ENCODE measurements at regions not wholly inside any gene's neighbourhood (a gene's known extent, or its start where the extent isn't known, plus 50 kb on each side); places are given as distances from the start of the nearest gene placed in this dataset.

DNA sequence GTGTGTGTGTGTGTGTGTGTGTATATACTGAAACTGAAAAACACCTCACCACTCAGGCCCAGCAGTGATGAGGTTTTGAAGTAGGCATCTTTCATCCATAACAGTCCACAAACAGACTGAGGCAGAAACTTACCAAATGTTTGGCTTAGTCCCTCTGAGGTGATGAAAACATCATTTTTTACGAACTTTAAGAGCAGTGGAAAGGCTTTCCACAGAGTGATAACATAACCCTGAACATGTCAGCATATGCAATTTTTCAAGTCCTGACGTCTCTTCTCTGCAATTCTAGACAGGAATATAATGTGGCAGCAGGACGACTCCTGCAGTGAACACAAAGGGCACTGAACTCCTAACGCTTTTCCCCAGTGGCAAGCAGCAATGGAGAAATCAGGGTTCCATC, 247.0 kb upstream of the THBS1 start:
- no peak for DNase-seq (ENCODE audit: low read depth, low spot score)

DNA sequence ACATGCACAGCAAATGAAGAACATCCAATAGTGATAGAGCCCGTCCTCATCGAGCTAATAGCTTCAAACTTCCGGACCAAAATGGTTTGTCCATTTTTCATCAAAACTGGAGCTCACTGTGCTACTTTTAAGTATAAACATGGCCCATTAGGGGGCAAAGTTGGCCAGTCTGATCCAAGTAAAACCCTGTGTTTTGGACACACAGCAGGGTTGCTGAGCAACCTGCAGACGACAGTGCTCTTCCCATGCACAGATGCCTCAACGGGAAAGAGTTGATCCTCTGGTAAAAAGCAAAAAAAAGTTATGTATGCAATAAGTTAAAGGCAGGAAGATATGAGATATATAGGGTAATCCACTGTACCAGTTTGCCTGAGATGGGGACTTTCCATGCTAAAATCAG, 244.0 kb upstream of the THBS1 start:
- no peak for DNase-seq (ENCODE audit: low read depth, low spot score)

DNA sequence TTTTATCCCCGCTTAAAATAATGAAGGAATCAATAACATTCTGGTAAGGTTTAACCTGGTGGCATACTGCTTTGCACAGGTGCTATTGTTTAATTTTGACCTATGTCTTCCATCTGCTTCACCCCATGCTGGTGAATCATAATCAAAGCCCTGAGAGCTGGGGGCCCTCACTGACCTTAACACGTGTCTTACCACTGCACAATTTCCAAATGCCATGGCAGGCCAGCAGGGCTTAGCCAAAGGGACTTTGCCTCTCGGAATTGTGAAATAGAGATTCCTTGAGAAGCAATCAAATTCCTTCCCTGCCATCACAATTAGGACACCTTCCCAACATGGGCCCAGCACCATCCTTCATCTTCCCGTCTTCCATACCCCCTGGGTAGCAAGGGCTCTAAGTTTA, 242.6 kb upstream of the THBS1 start:
- no peak for DNase-seq (ENCODE audit: low read depth, low spot score)

GRCh38 chr15:39340903-39341645, 239.8 kb upstream of the THBS1 start:
- no peak for DNase-seq (ENCODE audit: low read depth, low spot score)

DNA sequence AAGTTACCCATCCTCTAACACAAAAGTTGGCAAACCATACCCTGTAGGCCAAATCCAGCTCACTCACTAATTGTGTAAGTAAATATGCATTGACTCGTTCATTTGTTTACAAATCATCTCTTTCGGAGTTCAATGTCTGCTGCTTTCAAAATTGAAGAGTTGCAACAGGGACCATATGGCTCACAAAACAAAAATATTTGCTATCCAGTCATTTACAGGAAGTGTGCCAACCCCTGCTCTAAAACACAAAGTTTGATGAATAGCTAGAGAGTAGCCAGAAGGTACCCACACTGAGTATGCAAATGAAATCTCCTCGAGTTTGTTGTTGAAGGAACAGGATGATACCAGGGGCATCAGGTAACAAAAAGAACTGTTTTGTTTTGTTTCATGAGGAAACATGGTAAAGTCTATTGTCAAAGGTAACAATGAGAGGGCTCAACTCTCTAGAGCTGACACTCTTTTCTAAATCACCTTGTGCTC, 236.2 kb upstream of the THBS1 start:
- DNase-seq (ENCODE audit: low read depth, low spot score): no peak

DNA sequence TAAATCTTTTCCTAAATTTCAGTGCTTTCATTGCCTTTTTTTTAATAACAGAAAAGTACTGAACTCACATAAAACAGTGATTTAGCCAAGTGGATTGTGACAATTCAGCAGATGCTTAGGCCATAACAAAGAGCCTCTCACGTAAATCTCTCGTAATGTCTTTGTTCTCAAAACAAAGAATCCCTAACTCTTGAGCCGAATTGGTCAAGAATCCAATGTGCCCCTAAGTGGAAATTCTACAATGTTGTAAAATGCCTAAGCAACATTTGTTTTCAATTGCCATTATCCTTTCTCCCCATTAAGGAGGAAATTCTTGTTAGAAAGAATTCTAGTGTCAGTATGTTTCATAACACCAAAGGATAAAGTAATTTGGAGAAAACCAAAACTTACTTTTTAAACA, 235.7 kb upstream of the THBS1 start:
- DNase-seq (ENCODE audit: low read depth, low spot score): no peak

DNA sequence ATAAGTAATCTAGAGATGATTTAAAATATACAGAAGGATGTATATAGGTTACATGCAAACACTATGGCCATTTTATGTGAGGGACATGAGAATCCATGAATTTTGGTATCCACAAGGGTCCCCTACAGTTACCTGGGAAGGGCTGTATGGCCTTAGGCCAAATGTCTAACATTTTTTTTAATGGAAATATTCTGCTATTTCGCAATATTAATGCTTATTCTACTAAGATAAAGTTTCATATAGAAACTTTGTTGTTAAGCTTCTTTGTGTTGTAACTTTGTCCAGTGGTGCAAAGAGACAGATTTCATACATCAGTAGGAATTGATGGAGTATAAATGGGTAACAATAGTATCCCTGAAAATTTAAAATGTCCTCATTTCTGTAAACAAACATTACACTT, 233.4 kb upstream of the THBS1 start:
- DNase-seq (ENCODE audit: low read depth, low spot score): no peak

DNA sequence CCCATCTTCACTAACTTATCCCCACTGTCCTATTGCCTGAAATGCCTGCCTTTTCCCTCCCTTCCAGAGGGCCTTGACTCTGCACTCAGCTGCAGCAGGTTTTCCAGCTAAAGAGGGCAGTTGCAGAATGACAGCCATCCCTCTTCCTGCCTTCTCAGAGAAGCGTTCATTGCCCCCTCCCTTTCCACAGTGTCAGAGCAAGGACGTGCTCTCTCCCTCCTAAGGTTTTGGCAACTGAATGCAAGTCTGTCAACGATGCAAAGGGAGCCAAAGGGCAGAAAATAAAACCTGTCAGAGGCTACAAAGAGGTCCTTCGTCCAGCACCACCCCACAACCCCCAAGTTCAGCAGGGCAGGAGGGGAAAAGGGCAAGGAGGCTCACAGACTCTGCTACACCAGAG, 230.1 kb upstream of the THBS1 start:
- DNase-seq (ENCODE audit: low read depth, low spot score): no peak

DNA sequence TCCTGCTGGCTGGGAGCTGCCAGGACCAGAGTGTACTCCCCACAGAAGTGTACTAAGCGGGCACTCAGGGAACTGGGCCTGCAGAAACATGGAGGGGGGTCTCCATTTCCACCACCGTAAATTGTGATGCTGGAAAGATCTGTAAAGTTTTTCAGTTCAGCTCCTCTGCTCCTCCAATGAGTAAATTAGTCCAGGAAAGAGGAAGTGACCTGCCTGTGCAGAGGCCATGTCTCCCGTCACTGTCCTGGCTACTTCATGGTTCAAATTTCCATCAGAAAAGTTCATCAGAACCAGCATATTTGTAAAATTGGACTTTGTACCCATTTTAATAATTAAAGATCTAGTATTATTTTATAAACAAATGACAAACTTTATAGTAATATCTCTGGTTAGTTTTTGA, 226.7 kb upstream of the THBS1 start:
- DNase-seq (ENCODE audit: low read depth, low spot score): no peak

DNA sequence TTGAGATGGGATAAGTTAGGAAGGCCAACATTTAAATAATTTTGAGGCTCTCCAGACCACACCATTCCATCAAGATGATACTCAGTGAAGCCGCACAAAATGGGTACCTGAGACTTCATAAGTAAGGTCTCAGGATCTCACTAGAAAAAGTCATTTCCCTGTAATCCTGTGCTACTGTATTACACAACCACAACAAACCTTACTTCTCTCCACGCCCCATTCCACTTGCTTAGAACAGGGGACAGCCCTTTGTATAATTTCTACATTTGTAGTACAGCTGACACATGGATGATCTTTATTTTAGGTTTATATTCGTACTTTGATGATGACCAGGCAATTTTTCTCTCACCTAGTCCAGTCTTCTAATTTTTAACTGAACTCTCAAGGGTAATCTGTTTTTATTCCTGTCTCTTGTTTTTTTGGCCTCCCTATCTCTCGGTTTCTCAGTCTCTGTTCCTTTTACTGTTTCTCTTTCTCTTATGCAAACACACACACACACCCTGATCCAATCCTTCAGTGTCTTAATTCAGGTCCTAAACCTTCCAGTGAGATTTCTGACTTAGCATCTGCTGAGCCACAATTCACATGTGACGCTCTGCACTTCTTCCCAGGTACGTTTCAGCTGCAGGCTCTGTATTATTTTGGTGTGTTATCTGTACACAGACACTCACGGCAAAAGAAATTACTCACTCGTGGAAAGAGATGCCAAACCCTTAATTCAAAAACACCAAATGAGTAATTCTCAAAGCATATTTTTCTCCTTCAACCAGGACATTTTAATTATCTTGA, 223.2 kb upstream of the THBS1 start:
- DNase-seq (ENCODE audit: low read depth, low spot score): no peak

GRCh38 chr15:39358441-39359041, 222.3 kb upstream of the THBS1 start:
- no peak for DNase-seq (ENCODE audit: low read depth, low spot score)

DNA sequence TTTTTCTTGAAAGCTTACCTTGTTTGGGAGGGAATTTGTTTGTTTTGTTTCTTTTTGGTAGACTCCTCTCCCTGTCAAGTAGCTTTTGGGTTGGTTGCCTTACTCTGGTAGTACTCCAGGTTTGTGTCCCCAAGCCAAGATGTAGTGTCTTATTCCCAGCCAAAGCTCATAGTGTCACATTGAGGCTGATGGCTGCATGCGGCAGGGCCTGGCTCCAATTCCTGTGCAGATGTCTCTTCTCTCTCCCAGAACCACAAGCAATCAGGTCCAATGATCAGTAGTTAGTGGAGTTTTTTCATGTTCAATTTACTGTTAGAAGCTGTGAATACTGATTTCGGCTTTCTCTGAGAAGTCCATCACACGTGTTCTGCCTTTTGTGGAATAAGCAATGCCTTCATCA, 221.1 kb upstream of the THBS1 start:
- DNase-seq (ENCODE audit: low read depth, low spot score): no peak

DNA sequence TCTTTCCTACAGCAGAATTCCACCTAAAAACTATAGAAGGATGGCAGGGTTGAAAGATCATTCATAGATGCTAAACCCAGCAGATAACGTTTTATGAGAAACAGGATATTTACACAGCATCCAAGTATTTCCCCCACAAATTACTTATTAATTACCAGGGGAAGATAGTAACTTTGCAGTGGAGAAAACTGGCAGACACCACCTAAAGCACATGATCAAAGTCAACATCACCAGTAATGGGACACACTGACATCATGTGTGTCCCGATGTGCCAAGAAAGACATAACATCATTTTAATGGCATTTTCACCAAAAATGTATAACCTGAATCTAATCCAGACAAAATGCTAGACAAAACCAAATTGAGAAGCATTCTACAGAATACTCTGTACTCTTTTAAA, 220.4 kb upstream of the THBS1 start:
- no peak for DNase-seq (ENCODE audit: low read depth, low spot score)

- DNase-seq (ENCODE audit: low read depth, low spot score): no peak
These were observed 219.4 kb upstream of the THBS1 start for GRCh38 chr15:39361497-39361896.

- DNase-seq (ENCODE audit: low read depth, low spot score): no peak
These were observed 217.9 kb upstream of the THBS1 start for GRCh38 chr15:39362821-39363561.

DNA sequence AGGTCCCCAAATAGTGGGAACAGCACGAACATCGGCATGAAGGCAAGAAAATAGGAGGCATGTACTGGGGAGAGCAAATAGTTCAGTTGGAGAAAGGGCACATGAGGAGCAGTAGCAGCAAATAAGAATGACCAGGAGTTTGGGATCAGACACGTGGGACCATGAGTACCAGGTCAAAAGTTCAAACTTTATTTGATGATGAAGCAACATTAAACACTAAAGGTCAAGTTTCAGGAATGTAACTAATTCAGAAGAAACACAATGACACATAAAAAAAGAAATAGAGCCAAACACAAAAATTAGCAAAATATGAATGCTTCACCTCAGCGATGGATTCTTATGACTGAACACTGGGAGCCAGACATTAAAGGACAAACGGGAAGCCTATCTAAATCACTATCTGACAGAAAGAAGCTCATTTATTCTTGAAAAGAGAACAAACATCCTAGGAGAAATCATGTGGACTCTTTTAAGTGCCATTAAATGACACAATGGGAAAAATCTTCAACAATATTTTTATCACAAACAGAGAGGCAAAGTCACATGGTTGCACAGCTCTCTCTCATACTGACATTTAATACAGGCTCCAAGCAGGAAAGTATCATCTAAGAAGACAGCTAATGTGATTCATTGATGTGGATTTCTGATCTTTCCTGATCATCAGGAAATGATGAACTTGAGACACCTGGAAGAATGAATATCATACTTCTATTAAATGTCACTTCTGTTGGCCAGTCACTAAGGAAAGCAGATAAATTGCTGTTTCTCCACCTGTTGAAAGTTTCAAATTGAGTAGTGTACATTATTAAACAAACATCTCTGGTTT, 216.9 kb upstream of the THBS1 start:
- DNase-seq (ENCODE audit: low read depth, low spot score): no peak

- DNase-seq (ENCODE audit: low read depth, low spot score): no peak
These were observed 216.2 kb upstream of the THBS1 start for GRCh38 chr15:39364721-39365120.

GRCh38 chr15:39365161-39365560, 215.7 kb upstream of the THBS1 start:
- no peak for DNase-seq (ENCODE audit: low read depth, low spot score)

DNA sequence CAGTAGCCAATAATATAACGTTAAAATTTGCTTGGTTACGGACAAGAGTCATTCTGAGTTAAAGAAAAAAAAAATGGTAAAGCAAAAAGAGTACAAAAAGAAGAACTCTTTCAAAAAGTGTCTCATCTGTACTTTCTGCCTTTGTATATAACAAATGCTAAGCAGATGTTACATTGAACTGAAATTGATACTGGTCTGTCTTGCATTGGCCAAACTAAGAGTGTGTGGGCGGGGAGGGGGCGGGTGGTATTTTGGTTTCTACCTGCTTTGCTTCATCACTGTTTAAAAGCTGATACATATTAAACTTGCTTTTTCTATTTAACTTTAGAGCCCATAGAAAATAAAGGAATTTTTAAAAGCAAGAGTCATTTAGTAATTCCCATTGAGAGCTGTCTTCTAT, 215.0 kb upstream of the THBS1 start:
- no peak for DNase-seq (ENCODE audit: low read depth, low spot score)

GRCh38 chr15:39367596-39367995, 213.3 kb upstream of the THBS1 start:
- DNase-seq (ENCODE audit: low read depth, low spot score): no peak

- DNase-seq (ENCODE audit: low read depth, low spot score): no peak
These were observed 211.1 kb upstream of the THBS1 start for GRCh38 chr15:39369768-39370167.

All from activated naive CD8-positive, alpha-beta T cell treated with anti-CD3 and anti-CD28 coated beads, Interleukin-2, amount 50 U/mL, for 16 hours (primary cell).